GM23338 (cell line): ENCODE measurements at regions not wholly inside any gene's neighbourhood (a gene's known extent, or its start where the extent isn't known, plus 50 kb on each side); places are given as distances from the start of the nearest gene placed in this dataset.

ENCODE experiments used
- ATAC-seq: fragments of 200-7000 bp; cut with Tn5 transposase; 3 replicates; pipeline ENCODE4 v1.9.1; 2020
- DNase-seq: peaks from one replicate; pipeline ENCODE4 v3.0.0-alpha.2; 2015; ENCODE audit warnings: low spot score
- H2AFZ ChIP-seq: fragments of 200-600 bp; sonication (generic); 2 replicates; pipeline ENCODE4 v1.8.0; 2016; ENCODE audit warnings: antibody characterized with exemption, mild to moderate bottlenecking, moderate library complexity
- H3F3A ChIP-seq: fragments of 200-600 bp; sonication (generic); replicated peaks from 2 replicates; pipeline ENCODE4 v1.8.0; 2017; ENCODE audit warnings: antibody characterized with exemption, mixed run types, low read depth
- H3K27ac ChIP-seq: fragments of 200-600 bp; sonication (generic); 2 replicates; pipeline ENCODE4 v1.6.1; 2016; ENCODE audit warnings: low read depth
- H3K27me3 ChIP-seq: fragments of 200-600 bp; sonication (generic); 2 replicates; pipeline ENCODE4 v1.8.0; 2016; ENCODE audit warnings: mild to moderate bottlenecking, mixed run types, moderate library complexity; ENCODE audit not compliant: insufficient read depth
- H3K36me3 ChIP-seq: fragments of 200-600 bp; sonication (generic); 2 replicates; pipeline ENCODE4 v1.8.0; 2016; ENCODE audit warnings: mild to moderate bottlenecking; ENCODE audit not compliant: insufficient read depth
- H3K4me1 ChIP-seq: fragments of 200-600 bp; sonication (generic); 2 replicates; pipeline ENCODE4 v1.8.0; 2016; ENCODE audit warnings: mild to moderate bottlenecking, moderate library complexity; ENCODE audit not compliant: insufficient read depth
- H3K4me2 ChIP-seq: fragments of 200-600 bp; sonication (generic); 2 replicates; pipeline ENCODE4 v1.7.1; 2017; ENCODE audit warnings: mixed run types
- H3K4me3 ChIP-seq: fragments of 200-600 bp; sonication (generic); 2 replicates; pipeline ENCODE4 v1.6.1; 2016; ENCODE audit warnings: mixed run types
- H3K79me2 ChIP-seq: fragments of 200-600 bp; sonication (generic); replicated peaks from 2 replicates; pipeline ENCODE4 v1.8.0; 2017; ENCODE audit warnings: mild to moderate bottlenecking; ENCODE audit not compliant: insufficient read depth
- H3K9me2 ChIP-seq: fragments of 200-600 bp; sonication (generic); 2 replicates; pipeline ENCODE4 v1.8.0; 2017; ENCODE audit not compliant: insufficient read depth
- H4K20me1 ChIP-seq: fragments of 200-600 bp; sonication (generic); replicated peaks from 2 replicates; pipeline ENCODE4 v1.8.0; 2017; ENCODE audit warnings: mild to moderate bottlenecking; ENCODE audit not compliant: insufficient read depth
- H3K27ac Mint-ChIP-seq: 2 replicates; pipeline ENCODE4 v1.8.0; 2020; ENCODE audit warnings: inconsistent platforms, mild to moderate bottlenecking, moderate library complexity, mixed read lengths
- H3K27me3 Mint-ChIP-seq: 3 replicates; pipeline ENCODE4 v1.8.0; 2022; ENCODE audit warnings: low read depth, mild to moderate bottlenecking, moderate library complexity, mixed read lengths, inconsistent platforms; ENCODE audit not compliant: insufficient read depth, poor library complexity
- H3K36me3 Mint-ChIP-seq: 3 replicates; pipeline ENCODE4 v1.8.0; 2021; ENCODE audit warnings: low read depth, mild to moderate bottlenecking, inconsistent platforms, moderate library complexity, mixed read lengths
- H3K4me1 Mint-ChIP-seq: 3 replicates; pipeline ENCODE4 v1.8.0; 2020; ENCODE audit warnings: mild to moderate bottlenecking, inconsistent platforms, mixed read lengths
- H3K4me3 Mint-ChIP-seq: 3 replicates; pipeline ENCODE4 v1.8.0; 2021; ENCODE audit warnings: moderate library complexity, mild to moderate bottlenecking, inconsistent platforms, mixed read lengths
- H3K9me3 Mint-ChIP-seq: 3 replicates; pipeline ENCODE4 v1.8.0; 2020; ENCODE audit warnings: moderate library complexity, mild to moderate bottlenecking, inconsistent platforms, mixed read lengths
- EZH2 ChIP-seq: fragments of 200-600 bp; sonication (generic); IDR thresholded peaks from one replicate; pipeline ENCODE4 v1.8.0; 2017; ENCODE audit warnings: antibody characterized with exemption, mild to moderate bottlenecking, low read depth; ENCODE audit not compliant: unreplicated experiment
- EZH2phosphoT487 ChIP-seq: fragments of 200-600 bp; sonication (generic); IDR thresholded peaks from one replicate; pipeline ENCODE4 v1.8.1; 2018; ENCODE audit warnings: antibody characterized with exemption; ENCODE audit not compliant: unreplicated experiment
- JUNB ChIP-seq: IDR thresholded peaks from one replicate; pipeline ENCODE4 v1.6.1; 2016; ENCODE audit warnings: antibody characterized with exemption; ENCODE audit not compliant: unreplicated experiment
- POLR2AphosphoS5 ChIP-seq: IDR thresholded peaks from 2 replicates; pipeline ENCODE4 v1.6.1; 2016; ENCODE audit warnings: antibody characterized with exemption, low read depth
- STAT1 ChIP-seq: IDR thresholded peaks from one replicate; pipeline ENCODE4 v1.6.1; 2016; ENCODE audit warnings: antibody characterized with exemption; ENCODE audit not compliant: unreplicated experiment
- ZNF114 ChIP-seq: fragments of 250-450 bp; sonication (Bioruptor Pico); IDR thresholded peaks from 2 replicates; pipeline ENCODE4 v1.5.0; 2020; ENCODE audit warnings: mild to moderate bottlenecking, moderate library complexity
- ZNF331 ChIP-seq: fragments of 250-450 bp; sonication (Bioruptor Pico); IDR thresholded peaks from 2 replicates; pipeline ENCODE4 v1.5.0; 2020; ENCODE audit warnings: low read depth, mild to moderate bottlenecking, moderate library complexity
- ZNF462 ChIP-seq: fragments of 250-450 bp; sonication (Bioruptor Pico); IDR thresholded peaks from 2 replicates; pipeline ENCODE4 v1.5.0; 2020; ENCODE audit warnings: mild to moderate bottlenecking, moderate library complexity
- TF ChIP-seq, protein P1 (sequence below): IDR thresholded peaks from one replicate; pipeline ENCODE4 v1.6.1; 2018; ENCODE audit warnings: antibody characterized with exemption; ENCODE audit not compliant: unreplicated experiment
- TF ChIP-seq, protein P2 (sequence below), 2 experiments: fragments of 200-600 bp in 1 of 2; sonication (generic) in 1 of 2; conservative IDR thresholded peaks; 2 replicates each; pipeline versions ENCODE4 v1.5.1 to v1.6.1; 2016 to 2017; ENCODE audit warnings: antibody characterized with exemption in 2 of 2, low read depth in 2 of 2, mild to moderate bottlenecking in 2 of 2, moderate library complexity in 1 of 2

DNA sequence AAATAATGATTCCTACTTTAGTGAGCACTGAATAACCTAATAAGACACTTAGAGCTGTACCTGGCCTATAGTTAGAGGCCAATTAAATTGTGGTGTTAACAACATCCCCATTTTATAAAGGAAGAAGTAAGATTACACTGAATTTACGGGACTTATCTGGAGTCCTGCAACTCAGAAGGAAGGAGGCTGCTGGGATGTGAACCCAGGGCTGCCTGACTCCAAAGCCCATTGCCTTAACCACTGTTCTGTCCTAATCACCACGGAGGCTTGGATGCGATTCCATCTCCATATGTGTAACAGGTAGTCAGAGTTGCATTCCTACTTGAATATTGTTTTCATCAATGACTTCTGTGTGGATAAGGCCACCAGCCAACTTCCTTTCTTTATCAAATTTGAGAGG is 168.9 kb downstream of the SOCS6 start:
- no peaks in the 10 kb centered on the region for H4K20me1 ChIP-seq
- H3K4me1 Mint-ChIP-seq = peaks cover 30% of the 10 kb centered on the region
- DNase-seq = no peak
- no peak overlapping the region for H3K4me2 ChIP-seq
- no peak overlapping the region for H2AFZ ChIP-seq
- peaks cover 20% of the 10 kb centered on the region for H3K4me1 ChIP-seq
- no peak for ATAC-seq
- no peaks in the 10 kb centered on the region for H3K36me3 Mint-ChIP-seq
- no peak overlapping the region for H3K4me3 Mint-ChIP-seq
- no peak overlapping the region for H3K27ac Mint-ChIP-seq
- H3F3A ChIP-seq = no peaks in the 10 kb centered on the region
- no peak overlapping the region for H3K27ac ChIP-seq
- H3K9me3 Mint-ChIP-seq = no peaks in the 10 kb centered on the region
- no peak for TF ChIP-seq ZNF331 (CRISPR knock-in tag)
- no peak for TF ChIP-seq ZNF462
- TF ChIP-seq ZNF114 = no peak
- TF ChIP-seq EZH2phosphoT487 = no peak
- no peak for TF ChIP-seq JUNB
- TF ChIP-seq, protein P1, sequence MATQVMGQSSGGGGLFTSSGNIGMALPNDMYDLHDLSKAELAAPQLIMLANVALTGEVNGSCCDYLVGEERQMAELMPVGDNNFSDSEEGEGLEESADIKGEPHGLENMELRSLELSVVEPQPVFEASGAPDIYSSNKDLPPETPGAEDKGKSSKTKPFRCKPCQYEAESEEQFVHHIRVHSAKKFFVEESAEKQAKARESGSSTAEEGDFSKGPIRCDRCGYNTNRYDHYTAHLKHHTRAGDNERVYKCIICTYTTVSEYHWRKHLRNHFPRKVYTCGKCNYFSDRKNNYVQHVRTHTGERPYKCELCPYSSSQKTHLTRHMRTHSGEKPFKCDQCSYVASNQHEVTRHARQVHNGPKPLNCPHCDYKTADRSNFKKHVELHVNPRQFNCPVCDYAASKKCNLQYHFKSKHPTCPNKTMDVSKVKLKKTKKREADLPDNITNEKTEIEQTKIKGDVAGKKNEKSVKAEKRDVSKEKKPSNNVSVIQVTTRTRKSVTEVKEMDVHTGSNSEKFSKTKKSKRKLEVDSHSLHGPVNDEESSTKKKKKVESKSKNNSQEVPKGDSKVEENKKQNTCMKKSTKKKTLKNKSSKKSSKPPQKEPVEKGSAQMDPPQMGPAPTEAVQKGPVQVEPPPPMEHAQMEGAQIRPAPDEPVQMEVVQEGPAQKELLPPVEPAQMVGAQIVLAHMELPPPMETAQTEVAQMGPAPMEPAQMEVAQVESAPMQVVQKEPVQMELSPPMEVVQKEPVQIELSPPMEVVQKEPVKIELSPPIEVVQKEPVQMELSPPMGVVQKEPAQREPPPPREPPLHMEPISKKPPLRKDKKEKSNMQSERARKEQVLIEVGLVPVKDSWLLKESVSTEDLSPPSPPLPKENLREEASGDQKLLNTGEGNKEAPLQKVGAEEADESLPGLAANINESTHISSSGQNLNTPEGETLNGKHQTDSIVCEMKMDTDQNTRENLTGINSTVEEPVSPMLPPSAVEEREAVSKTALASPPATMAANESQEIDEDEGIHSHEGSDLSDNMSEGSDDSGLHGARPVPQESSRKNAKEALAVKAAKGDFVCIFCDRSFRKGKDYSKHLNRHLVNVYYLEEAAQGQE = no peak
- TF ChIP-seq EZH2 = no peak
- TF ChIP-seq, protein P2, sequence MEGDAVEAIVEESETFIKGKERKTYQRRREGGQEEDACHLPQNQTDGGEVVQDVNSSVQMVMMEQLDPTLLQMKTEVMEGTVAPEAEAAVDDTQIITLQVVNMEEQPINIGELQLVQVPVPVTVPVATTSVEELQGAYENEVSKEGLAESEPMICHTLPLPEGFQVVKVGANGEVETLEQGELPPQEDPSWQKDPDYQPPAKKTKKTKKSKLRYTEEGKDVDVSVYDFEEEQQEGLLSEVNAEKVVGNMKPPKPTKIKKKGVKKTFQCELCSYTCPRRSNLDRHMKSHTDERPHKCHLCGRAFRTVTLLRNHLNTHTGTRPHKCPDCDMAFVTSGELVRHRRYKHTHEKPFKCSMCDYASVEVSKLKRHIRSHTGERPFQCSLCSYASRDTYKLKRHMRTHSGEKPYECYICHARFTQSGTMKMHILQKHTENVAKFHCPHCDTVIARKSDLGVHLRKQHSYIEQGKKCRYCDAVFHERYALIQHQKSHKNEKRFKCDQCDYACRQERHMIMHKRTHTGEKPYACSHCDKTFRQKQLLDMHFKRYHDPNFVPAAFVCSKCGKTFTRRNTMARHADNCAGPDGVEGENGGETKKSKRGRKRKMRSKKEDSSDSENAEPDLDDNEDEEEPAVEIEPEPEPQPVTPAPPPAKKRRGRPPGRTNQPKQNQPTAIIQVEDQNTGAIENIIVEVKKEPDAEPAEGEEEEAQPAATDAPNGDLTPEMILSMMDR (conservative IDR thresholded peaks at IDR 0.05; ENCODE audit: low read depth in 2 of 2) = no peak
- no peak for TF ChIP-seq POLR2AphosphoS5
- no peak for TF ChIP-seq STAT1
- H3K27me3 Mint-ChIP-seq = peaks cover 3% of the 10 kb centered on the region
- no peak overlapping the region for H3K4me3 ChIP-seq
- H3K36me3 ChIP-seq = no peaks in the 10 kb centered on the region
- no peaks in the 10 kb centered on the region for H3K27me3 ChIP-seq
- no peaks in the 10 kb centered on the region for H3K79me2 ChIP-seq
- no peaks in the 10 kb centered on the region for H3K9me2 ChIP-seq
